ENCODE measurements at regions not wholly inside any gene's neighbourhood (a gene's known extent, or its start where the extent isn't known, plus 50 kb on each side); places are given as distances from the start of the nearest gene placed in this dataset.

GRCh38 chrX:791479-792034 is 161.0 kb downstream of the SHOX start:
- Histone ChIP-seq H3K9me2 (replicated peaks; ENCODE audit: control insufficient read depth, low read length) (no peaks in the 10 kb centered on the region), H3K4me3 (ENCODE audit: low read length) (no peak overlapping the region), H3K27me3 (ENCODE audit: control insufficient read depth, low read length) (no peaks in the 10 kb centered on the region), H3F3A (ENCODE audit: control insufficient read depth, insufficient read depth) (no peaks in the 10 kb centered on the region), H3K4me1 (ENCODE audit: control insufficient read depth, low read length) (peaks cover 4% of the 10 kb centered on the region), H3K79me2 (ENCODE audit: control insufficient read depth, low read length) (no peaks in the 10 kb centered on the region), H3K9me3 (ENCODE audit: control insufficient read depth, insufficient read depth, low read length) (no peaks in the 10 kb centered on the region), H3K36me3 (ENCODE audit: control insufficient read depth, low read length) (no peaks in the 10 kb centered on the region), H4K20me1 (ENCODE audit: control insufficient read depth, insufficient read depth, low read depth, low read length) (no peaks in the 10 kb centered on the region), H3K27ac (ENCODE audit: low read depth, low read length) (no peak overlapping the region), H3K4me2 (ENCODE audit: low read length) (no peak overlapping the region)
- TF ChIP-seq CTCF (IDR thresholded peaks at IDR 0.05; ENCODE audit: low read depth, low read length, poor library complexity, severe bottlenecking) (no peak), EZH2phosphoT487 (IDR thresholded peaks at IDR 0.05; ENCODE audit: borderline replicate concordance, low read length) (no peak)

- Histone ChIP-seq H3K79me2 (ENCODE audit: control insufficient read depth, low read length) (no peaks in the 10 kb centered on the region), H4K20me1 (ENCODE audit: control insufficient read depth, insufficient read depth, low read depth, low read length) (no peaks in the 10 kb centered on the region), H3K9me2 (replicated peaks; ENCODE audit: control insufficient read depth, low read length) (no peaks in the 10 kb centered on the region), H3K27me3 (ENCODE audit: control insufficient read depth, low read length) (no peaks in the 10 kb centered on the region), H3F3A (ENCODE audit: control insufficient read depth, insufficient read depth) (no peaks in the 10 kb centered on the region), H3K4me1 (ENCODE audit: control insufficient read depth, low read length) (peaks cover 4% of the 10 kb centered on the region), H3K36me3 (ENCODE audit: control insufficient read depth, low read length) (no peaks in the 10 kb centered on the region), H3K4me2 (ENCODE audit: low read length) (no peak overlapping the region), H3K27ac (ENCODE audit: low read depth, low read length) (no peak overlapping the region), H3K4me3 (ENCODE audit: low read length) (no peak overlapping the region), H3K9me3 (ENCODE audit: control insufficient read depth, insufficient read depth, low read length) (no peaks in the 10 kb centered on the region)
- TF ChIP-seq EZH2phosphoT487 (IDR thresholded peaks at IDR 0.05; ENCODE audit: borderline replicate concordance, low read length) (no peak), CTCF (IDR thresholded peaks at IDR 0.05; ENCODE audit: low read depth, low read length, poor library complexity, severe bottlenecking) (no peak)
Measured at GRCh38 chrX:790783-791360, 160.3 kb downstream of the SHOX start.

- Histone ChIP-seq H3K4me2 (ENCODE audit: low read length) (no peak overlapping the region), H3K27ac (ENCODE audit: low read depth, low read length) (no peak overlapping the region), H3K27me3 (ENCODE audit: control insufficient read depth, low read length) (no peaks in the 10 kb centered on the region), H3F3A (ENCODE audit: control insufficient read depth, insufficient read depth) (no peaks in the 10 kb centered on the region), H3K79me2 (ENCODE audit: control insufficient read depth, low read length) (no peaks in the 10 kb centered on the region), H3K9me3 (ENCODE audit: control insufficient read depth, insufficient read depth, low read length) (no peaks in the 10 kb centered on the region), H3K4me3 (ENCODE audit: low read length) (no peak overlapping the region), H4K20me1 (ENCODE audit: control insufficient read depth, insufficient read depth, low read depth, low read length) (no peaks in the 10 kb centered on the region), H3K9me2 (replicated peaks; ENCODE audit: control insufficient read depth, low read length) (no peaks in the 10 kb centered on the region), H3K4me1 (ENCODE audit: control insufficient read depth, low read length) (peaks cover 4% of the 10 kb centered on the region), H3K36me3 (ENCODE audit: control insufficient read depth, low read length) (no peaks in the 10 kb centered on the region)
- TF ChIP-seq CTCF (IDR thresholded peaks at IDR 0.05; ENCODE audit: low read depth, low read length, poor library complexity, severe bottlenecking) (no peak), EZH2phosphoT487 (IDR thresholded peaks at IDR 0.05; ENCODE audit: borderline replicate concordance, low read length) (no peak)
Measured at GRCh38 chrX:790041-790506, 159.5 kb downstream of the SHOX start.

All from DOHH2 (cell line).